ENCODE measurements at regions not wholly inside any gene's neighbourhood (a gene's known extent, or its start where the extent isn't known, plus 50 kb on each side); places are given as distances from the start of the nearest gene placed in this dataset.

GRCh38 chr11:70568035-70568813 lies 169.9 kb downstream of the CTTN start:
- TF ChIP-seq, protein P1, sequence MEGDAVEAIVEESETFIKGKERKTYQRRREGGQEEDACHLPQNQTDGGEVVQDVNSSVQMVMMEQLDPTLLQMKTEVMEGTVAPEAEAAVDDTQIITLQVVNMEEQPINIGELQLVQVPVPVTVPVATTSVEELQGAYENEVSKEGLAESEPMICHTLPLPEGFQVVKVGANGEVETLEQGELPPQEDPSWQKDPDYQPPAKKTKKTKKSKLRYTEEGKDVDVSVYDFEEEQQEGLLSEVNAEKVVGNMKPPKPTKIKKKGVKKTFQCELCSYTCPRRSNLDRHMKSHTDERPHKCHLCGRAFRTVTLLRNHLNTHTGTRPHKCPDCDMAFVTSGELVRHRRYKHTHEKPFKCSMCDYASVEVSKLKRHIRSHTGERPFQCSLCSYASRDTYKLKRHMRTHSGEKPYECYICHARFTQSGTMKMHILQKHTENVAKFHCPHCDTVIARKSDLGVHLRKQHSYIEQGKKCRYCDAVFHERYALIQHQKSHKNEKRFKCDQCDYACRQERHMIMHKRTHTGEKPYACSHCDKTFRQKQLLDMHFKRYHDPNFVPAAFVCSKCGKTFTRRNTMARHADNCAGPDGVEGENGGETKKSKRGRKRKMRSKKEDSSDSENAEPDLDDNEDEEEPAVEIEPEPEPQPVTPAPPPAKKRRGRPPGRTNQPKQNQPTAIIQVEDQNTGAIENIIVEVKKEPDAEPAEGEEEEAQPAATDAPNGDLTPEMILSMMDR (IDR thresholded peaks at IDR 0.05): no peak
- no peak for TF ChIP-seq RAD21 (IDR thresholded peaks at IDR 0.05; ENCODE audit: low read length)
- no peak for TF ChIP-seq TAF1 (IDR thresholded peaks at IDR 0.05; ENCODE audit: borderline replicate concordance, low read depth, low read length)
- TF ChIP-seq SMC3 (IDR thresholded peaks at IDR 0.05; ENCODE audit: low read depth, low read length): no peak
- no peak for TF ChIP-seq NFIC (IDR thresholded peaks at IDR 0.05; ENCODE audit: borderline replicate concordance)
- no peak for TF ChIP-seq EP300 (IDR thresholded peaks at IDR 0.05; ENCODE audit: borderline replicate concordance in 1 of 2, low read depth in 1 of 2, low read length in 1 of 2)

All from SK-N-SH (cell line).